WTC11 (cell line): ENCODE measurements at regions not wholly inside any gene's neighbourhood (a gene's known extent, or its start where the extent isn't known, plus 50 kb on each side); places are given as distances from the start of the nearest gene placed in this dataset.

Source experiments
- CTCF ChIP-seq: fragments of 200-600 bp; IDR thresholded peaks from 2 replicates; pipeline ENCODE4 v1.8.0; 2022; ENCODE audit warnings: antibody characterized with exemption
- TF ChIP-seq, protein P1 (sequence below): sonication (generic); formaldehyde crosslinking; IDR thresholded peaks from 2 replicates; pipeline ENCODE4 v1.8.0; 2022; ENCODE audit warnings: mild to moderate bottlenecking, missing genetic modification reagents

GRCh38 chr6:159462431-159462830, 230.6 kb downstream of the SOD2 start:
- no peak for TF ChIP-seq CTCF
- TF ChIP-seq, protein P1, sequence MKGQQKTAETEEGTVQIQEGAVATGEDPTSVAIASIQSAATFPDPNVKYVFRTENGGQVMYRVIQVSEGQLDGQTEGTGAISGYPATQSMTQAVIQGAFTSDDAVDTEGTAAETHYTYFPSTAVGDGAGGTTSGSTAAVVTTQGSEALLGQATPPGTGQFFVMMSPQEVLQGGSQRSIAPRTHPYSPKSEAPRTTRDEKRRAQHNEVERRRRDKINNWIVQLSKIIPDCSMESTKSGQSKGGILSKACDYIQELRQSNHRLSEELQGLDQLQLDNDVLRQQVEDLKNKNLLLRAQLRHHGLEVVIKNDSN (CRISPR knock-in tag), result no peak
